ENCODE measurements at regions not wholly inside any gene's neighbourhood (a gene's known extent, or its start where the extent isn't known, plus 50 kb on each side); places are given as distances from the start of the nearest gene placed in this dataset.

GRCh38 chr5:18018472-18018871 is 384.2 kb downstream of the TAF11L14 start (continued):
- no peak for TF ChIP-seq CBX5 (IDR thresholded peaks at IDR 0.05; ENCODE audit: low read depth, low read length)

DNA sequence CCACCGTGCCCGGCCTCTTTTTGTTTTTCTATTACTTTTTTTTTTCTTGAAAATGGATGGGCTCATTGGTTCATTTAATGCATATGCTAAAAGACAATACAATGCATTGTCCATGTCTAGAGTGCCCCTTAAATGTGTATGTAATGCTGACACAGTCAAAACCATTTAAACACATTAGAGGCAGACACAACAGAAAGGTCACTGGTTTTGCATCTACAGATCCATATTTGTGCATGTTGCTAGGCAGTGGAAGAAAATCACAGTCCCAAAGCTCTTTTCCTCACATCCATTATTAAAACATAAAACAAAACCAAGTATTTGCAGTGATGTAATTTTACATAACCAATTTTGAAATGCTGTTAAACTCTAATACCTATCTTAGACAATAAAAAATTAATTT is 389.0 kb downstream of the TAF11L14 start:
- Histone ChIP-seq H3K4me1 (replicated peaks in 1 of 4; ENCODE audit: control insufficient read depth in 3 of 4, insufficient read depth in 4 of 4, low read length in 3 of 4) (no peaks in the 10 kb centered on the region), H3K18ac (ENCODE audit: extremely low read depth, low read length) (no peak overlapping the region), H2AFZ (ENCODE audit: low read length) (no peak overlapping the region), H3K9ac (replicated peaks in 1 of 4; ENCODE audit: extremely low read depth in 1 of 4, low read depth in 3 of 4, low read length in 3 of 4) (no peak overlapping the region), H3K4me3 (ENCODE audit: extremely low read depth in 1 of 4, insufficient read depth in 2 of 4, low read depth in 3 of 4, low read length in 4 of 4) (no peak overlapping the region), H3K23ac (ENCODE audit: insufficient read length) (no peak overlapping the region), H4K20me1 (replicated peaks in 1 of 2; ENCODE audit: control insufficient read depth in 1 of 2, insufficient read depth in 2 of 2, low read length in 2 of 2) (no peaks in the 10 kb centered on the region), H3K9me3 (ENCODE audit: insufficient read depth in 2 of 2, low read depth in 1 of 2, low read length in 1 of 2) (no peaks in the 10 kb centered on the region), H3K4ac (replicated peaks; ENCODE audit: insufficient read length, low read depth, low read length) (no peak overlapping the region), H3K27ac (ENCODE audit: low read depth, low read length) (no peak overlapping the region), H3K4me2 (ENCODE audit: insufficient read depth in 1 of 2, low read depth in 2 of 2, low read length in 2 of 2) (no peak overlapping the region), H3K79me2 (ENCODE audit: control insufficient read depth in 1 of 2, insufficient read depth in 2 of 2, low read length in 2 of 2) (no peaks in the 10 kb centered on the region), H3K79me1 (ENCODE audit: low read depth, low read length) (no peaks in the 10 kb centered on the region), H3K27me3 (replicated peaks in 1 of 4; ENCODE audit: control insufficient read depth in 3 of 4, extremely low read depth in 1 of 4, insufficient read depth in 3 of 4, low read length in 3 of 4) (no peaks in the 10 kb centered on the region), H3K36me3 (ENCODE audit: control insufficient read depth in 2 of 4, insufficient read depth in 4 of 4, low read length in 3 of 4) (no peaks in the 10 kb centered on the region), H2AK5ac (ENCODE audit: low read depth, low read length) (no peak overlapping the region), H2BK120ac (replicated peaks; ENCODE audit: low read depth, low read length) (no peak overlapping the region), H4K5ac (ENCODE audit: insufficient read length, low read depth, low read length) (no peak overlapping the region), H4K8ac (ENCODE audit: extremely low read depth, insufficient read depth, low read length) (no peak overlapping the region), H2BK20ac (ENCODE audit: low read length) (no peak overlapping the region), H3K23me2 (ENCODE audit: low read depth, low read length) (no peaks in the 10 kb centered on the region), H2BK5ac (ENCODE audit: low read depth, low read length) (no peak overlapping the region), H3K14ac (ENCODE audit: insufficient read length) (no peak overlapping the region), H3K56ac (replicated peaks; ENCODE audit: insufficient read length, low read depth, low read length) (no peak overlapping the region), H2BK12ac (ENCODE audit: low read depth, low read length) (no peak overlapping the region), H4K91ac (replicated peaks; ENCODE audit: insufficient read length, low read length) (no peak overlapping the region), H2BK15ac (ENCODE audit: low read length) (no peak overlapping the region)
- 100% methylated on average over 2 of the region's 2 CpGs; no CpG with 5 or more reads in 1 of the 2 experiments for WGBS, 2 experiments (ENCODE audit: extremely low coverage in 1 of 2, insufficient coverage in 1 of 2, insufficient read length in 1 of 2, insufficient replicate concordance in 2 of 2, low coverage in 1 of 2, low lambda C conversion rate in 2 of 2, missing lambda C conversion rate in 1 of 2)
- TF ChIP-seq EZH2 (IDR thresholded peaks at IDR 0.05; ENCODE audit: low read depth, low read length, severe bottlenecking) (no peak), SIN3A (conservative IDR thresholded peaks at IDR 0.05 in 1 of 2, IDR thresholded peaks at IDR 0.05 in 1 of 2; ENCODE audit: low read depth in 1 of 2, low read length in 2 of 2) (no peak), SIX5 (IDR thresholded peaks at IDR 0.05; ENCODE audit: low read depth, low read length) (no peak)
- CTCF ChIA-PET (ENCODE audit: partially characterized antibody) = interaction anchor here (0.6 to 1.3 kb wide), 5 partner anchors 18 to 1521 kb away, joined by 3 to 5 read pairs (median 3); no protein-coding TSS in a partner anchor
- DNase-seq (ENCODE audit: low read depth in 1 of 2, low spot score in 2 of 2) = no peak
- no peak for FAIRE-seq
- POLR2A ChIA-PET (ENCODE audit: partially characterized antibody) = no interaction called here

Measured in H1 (cell line).